EH (cell line): ENCODE measurements at regions not wholly inside any gene's neighbourhood (a gene's known extent, or its start where the extent isn't known, plus 50 kb on each side); places are given as distances from the start of the nearest gene placed in this dataset.
"Not testable (repeated sequence)": the region's sequence is repeated elsewhere in the genome, so short reads cannot be mapped to it uniquely, and the experiment has no call there.

Experiments used
- DNase-seq: peaks from one replicate; pipeline ENCODE4 v3.0.0-alpha.2; 2015; ENCODE audit warnings: low read depth

GRCh38 chr2:220701115-220701514 is 871.0 kb downstream of the EPHA4 start:
- peak; percentile 61 for DNase-seq

DNA sequence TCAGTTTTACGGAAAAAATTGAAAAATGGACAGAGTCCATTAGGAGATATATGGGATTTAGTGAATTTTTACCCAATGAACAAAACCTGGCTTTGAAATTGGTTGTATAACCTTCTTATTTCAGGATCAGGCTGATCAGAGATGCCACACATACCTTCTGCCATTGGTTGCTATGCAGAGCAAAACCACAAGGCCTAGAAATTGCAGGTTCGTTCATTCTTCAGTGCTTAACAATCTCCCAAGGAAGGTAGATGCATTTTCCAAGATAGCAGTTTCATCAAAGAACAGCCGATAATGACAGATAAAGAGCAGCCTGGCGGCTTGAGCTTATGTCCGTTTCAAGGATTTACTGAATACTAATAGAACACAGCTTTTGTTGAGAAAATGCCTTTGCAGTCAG is 868.8 kb downstream of the EPHA4 start:
- peak; percentile 18 for DNase-seq

DNA sequence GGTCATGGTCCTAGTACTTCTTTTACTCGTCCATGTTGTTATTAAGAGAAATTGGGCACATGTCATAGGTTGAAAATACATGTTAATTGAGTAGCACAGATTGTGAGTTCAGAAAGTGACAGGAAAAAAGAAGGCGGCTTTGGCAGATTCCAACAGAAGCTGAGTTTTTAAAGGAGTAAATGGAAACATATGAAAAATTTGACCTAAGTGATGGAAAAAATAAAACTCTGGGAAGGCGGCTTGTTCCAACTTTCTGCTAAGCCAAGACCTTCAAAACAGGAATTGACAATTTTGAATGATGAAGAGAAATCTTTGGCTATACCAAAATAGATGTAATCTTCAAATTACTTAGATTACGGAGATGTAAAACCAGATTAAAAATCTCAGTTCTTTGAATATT is 868.0 kb downstream of the EPHA4 start:
- DNase-seq, result no peak

GRCh38 chr2:220704810-220705209 is 867.3 kb downstream of the EPHA4 start:
- no peak for DNase-seq

- no peak for DNase-seq
Observed at GRCh38 chr2:220705678-220706077, 866.4 kb downstream of the EPHA4 start.

- peak; percentile 28 for DNase-seq
Observed at GRCh38 chr2:220707261-220707660, 864.8 kb downstream of the EPHA4 start.

GRCh38 chr2:220708366-220708765 is 863.7 kb downstream of the EPHA4 start:
- peak; percentile 92 for DNase-seq

GRCh38 chr2:220717283-220717682 is 854.8 kb downstream of the EPHA4 start:
- no peak for DNase-seq

DNA sequence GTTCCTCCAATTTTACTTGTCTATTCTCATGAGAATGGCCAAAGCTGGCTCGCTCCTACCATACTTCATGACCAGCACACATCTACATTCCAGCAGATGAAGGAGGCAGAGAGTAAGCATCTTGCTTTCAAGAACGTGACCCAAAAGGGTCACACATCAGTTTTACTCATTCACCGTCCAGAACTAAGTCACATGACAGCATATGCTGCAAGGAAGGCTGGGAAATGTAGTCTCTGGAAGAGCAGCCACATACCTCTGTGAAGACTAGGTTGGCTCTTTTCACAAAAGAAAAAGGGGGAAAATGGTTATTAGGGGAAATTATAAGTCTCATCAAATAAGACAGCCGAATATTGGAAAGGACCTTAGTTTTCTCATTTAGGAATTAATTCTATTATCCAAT is 835.3 kb downstream of the EPHA4 start:
- no peak for DNase-seq

DNA sequence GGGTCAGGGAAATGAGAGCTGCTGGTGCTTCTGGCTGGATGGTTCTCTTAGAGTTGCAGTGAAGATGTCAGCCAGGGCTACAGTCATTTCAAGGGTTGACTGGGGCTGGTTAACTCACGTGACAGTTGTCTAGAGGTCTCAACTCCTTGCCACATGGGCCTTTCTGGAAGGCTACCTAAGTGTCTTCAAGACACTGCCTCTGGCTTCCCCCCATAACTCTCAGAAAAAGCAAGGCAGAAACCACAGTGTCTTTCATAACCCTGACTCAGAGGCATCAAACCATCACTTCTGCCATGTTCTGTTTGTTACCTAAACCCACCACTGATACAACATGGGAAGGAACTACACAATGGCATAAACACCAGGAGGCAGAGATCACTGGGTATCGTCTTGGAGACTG is 828.9 kb downstream of the EPHA4 start:
- DNase-seq, result no peak

GRCh38 chr2:220744861-220745260 is 827.2 kb downstream of the EPHA4 start:
- peak; percentile 6 for DNase-seq

- DNase-seq, result no peak
Observed at GRCh38 chr2:220745682-220746081, 826.4 kb downstream of the EPHA4 start.

DNA sequence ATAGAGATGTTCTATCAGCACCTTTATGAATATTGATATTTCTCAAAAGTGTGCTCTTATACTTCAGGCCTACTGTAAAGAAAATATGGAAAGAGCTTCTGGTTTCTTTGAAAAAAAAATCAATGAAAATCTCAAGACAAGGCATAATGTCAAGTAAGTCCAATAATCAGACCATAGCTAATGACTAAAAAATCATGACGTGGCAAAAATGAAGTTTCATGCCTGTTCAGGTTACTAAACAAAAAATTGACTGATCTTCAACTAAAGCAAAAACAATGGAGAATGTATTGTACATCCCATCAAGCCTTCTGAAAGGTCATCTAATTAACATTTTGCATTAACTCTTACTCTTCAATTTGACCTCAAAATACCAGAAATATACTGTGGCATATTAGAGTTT is 824.4 kb downstream of the EPHA4 start:
- no peak for DNase-seq

GRCh38 chr2:220748875-220749479 is 823.1 kb downstream of the EPHA4 start:
- DNase-seq, result no peak

GRCh38 chr2:220753486-220753885 is 818.6 kb downstream of the EPHA4 start:
- peak; percentile 17 for DNase-seq

DNA sequence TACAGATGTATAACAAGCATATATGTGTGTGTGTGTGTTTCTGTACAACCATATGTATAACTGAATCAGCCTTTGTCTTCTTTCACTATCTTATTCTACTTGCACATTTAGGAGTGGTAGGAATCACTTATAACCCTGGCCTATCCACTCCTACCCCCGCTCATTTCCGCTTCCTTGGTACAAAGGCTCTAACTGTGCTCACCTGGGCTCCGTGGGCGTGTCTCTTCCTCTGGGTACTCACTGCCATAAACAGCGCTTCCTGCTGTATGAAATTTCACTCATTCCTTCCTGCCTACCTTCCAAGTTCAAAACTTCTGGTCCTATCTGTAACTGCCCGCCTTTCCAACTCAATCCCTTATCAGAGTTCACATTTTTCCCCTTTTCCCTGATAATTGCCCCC is 815.5 kb downstream of the EPHA4 start:
- DNase-seq, result no peak

- not testable (repeated sequence) for DNase-seq
Observed at GRCh38 chr2:220758376-220758775, 813.7 kb downstream of the EPHA4 start.

DNA sequence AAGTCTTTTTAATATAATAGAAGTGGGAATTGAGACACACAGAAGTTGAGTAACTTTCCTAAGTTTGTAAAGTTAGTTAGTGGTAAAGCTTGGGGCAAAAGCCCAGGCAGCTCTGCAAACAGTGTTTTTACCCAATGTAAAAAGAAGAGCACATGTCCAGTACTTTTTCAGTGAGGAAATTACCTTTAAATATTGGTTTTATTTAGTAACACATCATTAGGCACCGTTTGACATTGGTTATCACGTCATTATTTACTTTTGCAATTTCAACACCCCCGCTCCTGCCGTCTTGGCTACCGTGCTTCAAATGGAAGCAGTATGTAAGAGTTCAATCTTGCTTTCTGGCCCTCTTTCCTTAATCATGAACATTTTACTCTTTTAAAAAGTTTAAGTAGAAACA is 807.9 kb downstream of the EPHA4 start:
- DNase-seq, result no peak

DNA sequence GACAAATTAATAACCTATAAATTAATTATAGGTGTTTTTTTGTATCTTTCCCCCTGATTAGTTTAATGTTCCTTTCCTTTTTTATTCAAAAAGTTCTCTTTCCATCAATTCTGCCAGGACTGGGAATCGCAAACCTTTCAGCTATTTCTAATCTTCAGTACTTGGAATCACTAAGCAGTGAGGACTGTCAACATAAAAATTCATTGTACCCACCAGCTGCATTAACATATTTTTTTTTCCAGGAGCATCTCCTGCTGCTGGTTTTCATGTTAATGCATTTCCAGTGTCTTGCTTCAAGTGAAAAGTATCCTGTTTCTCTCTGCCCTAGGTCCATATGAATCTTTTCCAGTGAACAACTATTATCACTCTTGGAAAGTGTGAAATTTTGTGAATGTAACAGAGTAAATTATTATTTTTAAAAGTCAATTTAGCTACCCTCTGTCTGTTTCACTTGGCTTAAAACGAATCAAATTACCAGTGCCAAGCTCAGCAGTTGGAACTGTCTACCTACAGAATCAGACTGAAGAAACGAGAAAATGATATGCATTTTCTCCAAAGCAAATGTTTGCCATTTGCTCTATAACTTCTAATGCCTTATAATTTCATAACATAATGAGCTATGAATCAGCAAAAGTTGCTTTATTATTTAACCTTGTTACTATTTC is 804.4 kb downstream of the EPHA4 start:
- DNase-seq, result no peak

GRCh38 chr2:220775856-220776488 is 796.1 kb downstream of the EPHA4 start:
- peak; percentile 71 for DNase-seq

- peak; percentile 77 for DNase-seq
Observed at GRCh38 chr2:220779076-220779475, 793.0 kb downstream of the EPHA4 start.

DNA sequence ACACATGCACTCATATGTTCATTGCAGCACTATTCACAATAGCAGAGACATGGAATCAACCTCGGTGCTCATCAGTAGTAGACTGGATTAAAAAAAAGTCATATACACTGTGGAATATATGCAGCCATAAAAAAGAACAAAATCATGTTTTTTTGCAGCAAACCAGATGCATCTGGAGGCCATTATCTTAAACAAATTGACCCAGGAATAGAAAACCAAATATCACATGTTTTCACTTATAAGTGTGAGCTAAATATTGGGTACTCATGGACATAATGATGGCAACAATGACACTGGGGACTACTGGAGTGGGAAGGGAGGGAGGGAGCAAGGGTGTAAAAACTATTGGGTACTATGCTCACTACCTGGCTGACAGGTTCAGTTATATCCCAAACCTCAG is 792.6 kb downstream of the EPHA4 start:
- DNase-seq, result no peak

GRCh38 chr2:220779931-220780330 is 792.2 kb downstream of the EPHA4 start:
- DNase-seq, result peak; percentile 93
